Forelimb muscle (tissue), 1 donor: ENCODE measurements at regions not wholly inside any gene's neighbourhood (a gene's known extent, or its start where the extent isn't known, plus 50 kb on each side); places are given as distances from the start of the nearest gene placed in this dataset.
"Not testable (repeated sequence)": the region's sequence is repeated elsewhere in the genome, so short reads cannot be mapped to it uniquely, and the experiment has no call there.

Experiments used
- DNase-seq: peaks from one replicate; pipeline ENCODE4 v3.0.0-alpha.2; 2013; ENCODE audit warnings: low read depth

- no peak for DNase-seq
These were observed 312.6 kb downstream of the ALDH8A1 start for GRCh38 chr6:134637282-134637681.

- no peak for DNase-seq
These were observed 313.6 kb downstream of the ALDH8A1 start for GRCh38 chr6:134636186-134636799.

GRCh38 chr6:134634966-134635365 is 314.9 kb downstream of the ALDH8A1 start:
- no peak for DNase-seq

- DNase-seq, result no peak
These were observed 315.4 kb downstream of the ALDH8A1 start for GRCh38 chr6:134634466-134634865.

GRCh38 chr6:134632982-134633940 is 315.3 kb upstream of the SGK1 start:
- not testable (repeated sequence) for DNase-seq

- no peak for DNase-seq
These were observed 314.1 kb upstream of the SGK1 start for GRCh38 chr6:134632024-134632423.

- no peak for DNase-seq
These were observed 313.5 kb upstream of the SGK1 start for GRCh38 chr6:134631398-134631924.

- DNase-seq, result no peak
These were observed 312.7 kb upstream of the SGK1 start for GRCh38 chr6:134630508-134631121.

- no peak for DNase-seq
These were observed 310.2 kb upstream of the SGK1 start for GRCh38 chr6:134628154-134628553.

GRCh38 chr6:134627707-134628106 is 309.8 kb upstream of the SGK1 start:
- DNase-seq, result no peak

- DNase-seq, result no peak
These were observed 308.7 kb upstream of the SGK1 start for GRCh38 chr6:134626589-134626988.

- DNase-seq, result no peak
These were observed 308.2 kb upstream of the SGK1 start for GRCh38 chr6:134626086-134626485.

GRCh38 chr6:134624781-134625180 is 306.9 kb upstream of the SGK1 start:
- no peak for DNase-seq

- no peak for DNase-seq
These were observed 305.5 kb upstream of the SGK1 start for GRCh38 chr6:134623401-134623800.

- no peak for DNase-seq
These were observed 304.7 kb upstream of the SGK1 start for GRCh38 chr6:134622382-134623173.

GRCh38 chr6:134621858-134622257 is 303.9 kb upstream of the SGK1 start:
- no peak for DNase-seq

- DNase-seq, result no peak
These were observed 301.9 kb upstream of the SGK1 start for GRCh38 chr6:134619789-134620188.

- DNase-seq, result no peak
These were observed 301.2 kb upstream of the SGK1 start for GRCh38 chr6:134619077-134619476.

- no peak for DNase-seq
These were observed 296.9 kb upstream of the SGK1 start for GRCh38 chr6:134614606-134615485.

- not testable (repeated sequence) for DNase-seq
These were observed 294.2 kb upstream of the SGK1 start for GRCh38 chr6:134612128-134612527.

GRCh38 chr6:134610411-134610810 is 292.5 kb upstream of the SGK1 start:
- no peak for DNase-seq
